HG03469 (cell line): ENCODE measurements at regions not wholly inside any gene's neighbourhood (a gene's known extent, or its start where the extent isn't known, plus 50 kb on each side); places are given as distances from the start of the nearest gene placed in this dataset.

Source experiments
- ATAC-seq: cut with Tn5 transposase; IDR thresholded peaks from one replicate; pipeline ENCODE4 v1.9.1; 2021; ENCODE audit warnings: mild to moderate bottlenecking, moderate library complexity, moderate number of reproducible peaks; ENCODE audit not compliant: unreplicated experiment

DNA sequence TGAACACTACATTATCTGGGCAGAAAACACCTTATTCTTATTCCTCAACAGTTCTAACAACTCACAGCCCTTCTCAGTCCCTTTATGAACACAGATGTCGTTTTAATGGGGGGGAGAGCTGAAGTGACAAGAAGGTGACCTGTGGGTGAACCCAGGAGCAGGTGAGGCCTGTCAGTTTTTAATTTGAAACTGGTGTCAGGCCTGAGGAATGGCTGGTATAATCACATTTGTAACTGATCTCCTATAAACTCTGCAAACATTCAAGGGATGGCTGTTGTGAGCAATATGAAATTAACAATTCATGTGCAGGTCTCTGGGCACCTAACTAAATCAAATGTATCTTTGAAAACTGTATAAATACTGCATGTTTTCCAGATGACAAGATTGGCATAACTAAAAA lies 362.1 kb upstream of the NR5A2 start:
- ATAC-seq = no peak

DNA sequence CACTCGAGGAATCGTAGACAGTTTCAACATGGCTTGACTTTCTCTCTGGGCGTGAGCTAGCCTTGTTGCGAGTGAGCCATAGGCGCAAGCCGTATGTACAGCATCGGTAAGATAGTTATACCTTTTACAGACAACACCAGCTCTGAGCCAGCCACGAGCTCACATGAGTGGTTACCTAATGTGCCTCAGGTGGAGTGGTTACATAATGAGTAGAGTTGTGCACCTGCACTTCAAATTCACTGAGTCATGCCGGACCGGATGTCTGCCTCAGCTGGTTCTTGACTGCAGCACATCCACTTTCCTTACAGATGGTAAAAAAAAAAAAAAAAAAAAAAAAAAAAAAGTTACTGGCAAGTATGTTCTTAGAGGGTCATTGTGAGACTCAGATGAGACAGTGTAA lies 360.4 kb upstream of the NR5A2 start:
- no peak for ATAC-seq

DNA sequence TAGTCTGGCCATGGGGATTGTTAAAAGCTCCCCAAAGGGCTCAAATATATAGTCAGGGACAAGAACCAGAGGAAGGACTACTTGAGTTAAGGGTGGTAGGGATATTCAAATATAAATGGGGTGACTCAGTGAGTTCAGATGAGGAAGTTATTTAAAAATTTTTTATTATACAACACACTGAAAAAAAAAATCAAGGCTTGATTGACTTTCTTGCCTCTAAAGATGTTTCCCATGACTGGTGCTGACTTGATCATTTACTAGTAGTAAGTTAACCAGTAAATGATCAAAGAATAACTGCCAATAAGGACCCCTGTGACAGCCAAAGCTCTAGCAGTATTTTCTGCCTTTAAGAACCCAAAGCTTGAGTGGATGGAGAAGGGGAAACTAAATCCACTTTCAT lies 357.6 kb upstream of the NR5A2 start:
- ATAC-seq = no peak

DNA sequence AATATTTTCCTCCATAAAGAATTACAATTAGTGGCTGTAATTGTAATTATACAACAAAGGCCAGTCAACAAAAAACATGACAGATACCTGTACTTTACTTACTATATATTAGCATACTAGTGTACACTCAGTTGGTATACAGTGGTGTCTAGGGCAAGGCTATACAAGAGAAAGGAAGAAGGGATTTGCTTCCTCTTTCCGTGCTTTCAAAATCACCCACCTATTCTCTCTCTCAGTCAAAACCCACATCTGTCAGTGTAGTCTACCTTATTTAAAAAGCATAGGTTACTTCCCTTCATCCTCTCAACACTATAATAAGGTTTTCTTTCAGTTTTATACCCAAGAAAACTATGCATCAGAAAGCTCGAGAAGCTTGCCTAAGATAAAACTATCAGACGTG lies 355.8 kb upstream of the NR5A2 start:
- ATAC-seq = no peak

DNA sequence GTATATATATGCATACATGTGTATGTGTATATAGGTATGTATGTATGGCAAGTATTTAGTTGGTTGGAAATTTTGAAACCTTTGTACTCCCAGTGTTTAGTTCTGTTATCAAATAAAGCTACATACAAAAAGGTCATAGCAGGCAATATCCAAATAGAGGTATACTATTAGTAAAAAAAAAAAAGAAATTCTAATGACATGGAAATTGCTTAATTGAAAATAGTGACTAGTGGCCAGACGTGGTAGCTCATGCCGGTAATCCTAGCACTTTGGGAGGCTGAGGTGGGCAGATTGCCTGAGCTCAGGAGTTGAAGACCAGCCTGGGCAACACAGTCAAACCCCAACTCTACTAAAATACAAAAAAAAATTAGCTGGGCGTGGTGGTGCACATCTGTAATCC lies 351.6 kb upstream of the NR5A2 start:
- no peak for ATAC-seq

DNA sequence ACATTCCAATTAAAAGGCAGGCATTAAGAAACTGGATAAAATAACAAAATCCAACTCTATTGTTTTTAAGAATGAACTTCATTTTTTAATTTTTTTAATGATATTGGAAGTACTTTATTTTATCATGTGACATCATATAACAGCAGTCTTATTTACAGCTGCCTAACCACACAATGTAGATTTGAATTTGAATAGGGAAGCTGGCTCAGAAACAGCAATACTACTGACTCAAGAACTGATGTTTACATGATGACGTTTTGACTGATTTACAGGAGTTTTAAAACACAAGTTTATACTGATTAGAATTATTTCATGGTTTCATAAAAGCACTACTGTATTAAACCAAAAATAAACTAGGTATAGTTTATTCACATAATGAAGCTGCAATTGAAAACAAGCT lies 348.7 kb upstream of the NR5A2 start:
- no peak for ATAC-seq

DNA sequence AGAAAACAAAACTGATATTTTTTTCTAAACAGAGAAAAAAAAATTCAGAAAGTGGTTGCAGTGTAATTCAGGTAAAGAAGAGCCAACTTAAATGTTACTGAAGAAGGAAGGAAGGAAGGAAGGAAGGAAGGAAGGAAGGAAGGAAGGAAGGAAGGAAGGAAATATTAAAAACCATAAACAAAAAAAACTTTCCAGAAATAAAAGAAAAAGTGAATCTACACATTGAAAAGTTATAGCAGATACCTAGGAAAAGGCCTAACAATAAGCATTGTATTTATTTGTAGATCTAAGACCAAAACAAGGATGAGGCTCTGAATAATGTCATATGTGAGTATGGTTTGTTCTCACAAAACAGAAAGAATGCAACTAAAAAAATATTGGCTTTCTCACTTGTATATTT lies 345.4 kb upstream of the NR5A2 start:
- ATAC-seq = no peak

DNA sequence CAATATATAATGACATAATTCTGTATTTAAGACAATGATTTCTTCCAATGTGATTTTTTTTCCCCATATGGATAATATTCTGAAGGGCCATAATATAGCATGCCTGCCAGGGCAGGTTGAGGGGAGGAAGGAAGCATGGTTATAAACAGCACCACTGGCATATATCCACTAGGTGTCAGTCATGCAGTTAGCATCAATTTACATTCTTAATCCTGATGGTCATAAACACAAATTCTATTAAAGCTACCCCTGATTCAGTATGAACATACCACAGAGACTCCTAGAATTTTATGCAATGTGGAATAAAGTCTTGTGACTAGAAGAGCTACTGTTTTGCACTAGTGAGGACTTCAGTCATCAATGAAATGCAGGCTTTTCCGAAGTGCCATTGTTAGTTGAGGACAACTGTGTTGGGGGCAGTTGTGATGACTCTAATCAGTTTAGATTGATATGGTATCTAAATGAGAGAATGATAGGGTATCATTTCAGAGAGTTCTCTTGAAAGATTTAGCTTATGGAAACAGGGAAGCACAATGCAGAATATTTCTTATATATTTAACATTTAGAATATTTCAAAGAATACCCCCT lies 342.7 kb upstream of the NR5A2 start:
- ATAC-seq = peak; percentile 91

DNA sequence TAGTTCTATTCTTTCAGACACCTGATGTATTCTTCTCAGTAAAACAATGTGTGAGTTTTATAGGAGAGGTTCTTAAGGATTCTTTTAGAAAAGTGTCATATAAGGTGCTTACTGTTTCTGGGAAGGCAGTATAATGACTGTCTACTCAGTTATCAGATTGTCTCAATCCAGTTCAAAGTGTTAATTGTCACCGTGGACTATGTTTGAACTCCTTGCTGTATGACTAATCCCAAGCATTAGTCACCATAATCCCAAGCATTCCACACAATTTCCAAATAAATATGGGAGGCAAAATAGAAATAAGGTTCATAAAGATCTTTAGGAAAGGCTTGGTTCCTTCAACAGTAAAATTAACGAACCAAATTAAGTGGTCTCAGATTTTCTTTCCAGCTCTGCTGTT lies 342.1 kb upstream of the NR5A2 start:
- ATAC-seq = no peak

DNA sequence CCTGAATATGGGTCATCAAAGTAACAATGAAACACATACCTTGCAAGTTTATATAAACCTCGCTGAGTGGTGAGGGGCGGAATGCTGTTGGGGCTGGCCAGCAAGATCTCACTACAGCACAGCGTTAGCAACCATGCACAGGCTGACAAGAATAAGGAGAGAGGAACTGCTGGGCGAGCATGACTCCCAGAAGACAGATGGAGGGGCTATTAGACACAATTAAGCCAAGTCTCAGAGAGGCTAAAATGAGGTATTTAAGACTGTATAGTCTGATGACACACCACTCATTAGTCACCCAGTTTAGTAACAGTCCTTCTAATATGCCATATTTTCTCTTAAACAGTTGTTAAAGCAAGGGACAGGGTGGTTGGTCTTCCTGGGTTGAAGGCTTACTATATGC lies 340.2 kb upstream of the NR5A2 start:
- no peak for ATAC-seq

DNA sequence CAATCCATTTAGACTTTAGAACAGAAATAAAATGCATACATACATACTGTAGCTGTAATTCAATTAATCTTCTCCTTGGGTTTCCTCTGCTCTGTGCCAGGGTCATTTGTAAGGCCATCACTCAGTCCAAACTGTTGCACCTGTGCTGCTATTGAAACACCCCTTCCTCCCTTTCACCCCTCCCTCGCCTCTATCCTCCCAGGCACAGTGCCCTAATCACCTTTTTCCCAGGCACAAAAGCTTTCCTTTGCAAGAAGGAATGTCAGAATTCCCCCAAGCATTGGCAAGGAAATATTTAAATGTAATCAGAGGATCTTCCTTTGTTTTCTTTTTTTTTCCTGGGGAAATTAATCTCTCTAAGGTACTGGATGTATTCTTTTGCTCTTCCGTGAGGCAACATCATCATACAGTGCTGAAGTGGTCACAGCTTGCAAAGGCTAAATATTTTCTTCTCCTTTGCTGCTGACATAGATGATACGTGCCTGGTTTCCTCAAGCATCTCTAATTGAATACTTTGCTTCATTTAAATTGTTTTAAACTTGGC lies 339.3 kb upstream of the NR5A2 start:
- ATAC-seq = no peak

DNA sequence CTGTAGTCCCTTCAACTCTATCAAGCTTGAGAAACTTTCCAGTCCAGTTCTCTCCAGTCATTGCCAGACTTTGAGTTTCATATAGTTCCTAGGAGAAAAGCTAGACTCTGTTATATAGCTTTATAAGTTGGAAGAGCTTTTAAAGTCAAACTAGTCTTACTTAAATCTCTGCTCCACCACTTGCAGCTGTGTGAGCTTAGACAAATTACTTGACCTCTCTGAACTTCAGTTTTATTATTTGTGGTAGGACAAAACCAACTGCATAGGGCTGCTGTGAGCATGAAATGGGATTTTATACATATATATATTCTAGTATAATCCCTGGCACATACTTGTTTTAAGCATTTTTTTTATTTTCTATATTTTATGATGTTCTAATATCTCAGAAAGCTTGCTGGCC lies 338.7 kb upstream of the NR5A2 start:
- no peak for ATAC-seq

DNA sequence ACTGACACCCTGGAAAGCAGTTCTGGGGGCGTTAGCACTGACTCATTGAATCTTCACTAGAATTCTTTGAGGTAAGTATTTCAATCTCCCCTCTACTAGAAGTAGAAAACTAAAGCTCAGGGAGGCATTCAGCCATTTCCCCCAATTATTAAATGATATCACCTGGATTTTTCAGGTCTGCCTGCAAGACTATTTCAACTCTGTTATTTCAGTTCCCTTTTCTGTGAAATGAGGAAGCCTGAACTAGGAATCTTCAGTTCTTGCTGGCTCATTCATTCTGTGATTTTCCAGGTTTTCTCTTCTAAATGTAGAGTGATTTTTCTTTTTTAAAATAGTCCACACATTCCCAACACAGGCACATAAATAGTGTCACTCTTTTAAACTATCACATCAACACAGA lies 337.0 kb upstream of the NR5A2 start:
- no peak for ATAC-seq

DNA sequence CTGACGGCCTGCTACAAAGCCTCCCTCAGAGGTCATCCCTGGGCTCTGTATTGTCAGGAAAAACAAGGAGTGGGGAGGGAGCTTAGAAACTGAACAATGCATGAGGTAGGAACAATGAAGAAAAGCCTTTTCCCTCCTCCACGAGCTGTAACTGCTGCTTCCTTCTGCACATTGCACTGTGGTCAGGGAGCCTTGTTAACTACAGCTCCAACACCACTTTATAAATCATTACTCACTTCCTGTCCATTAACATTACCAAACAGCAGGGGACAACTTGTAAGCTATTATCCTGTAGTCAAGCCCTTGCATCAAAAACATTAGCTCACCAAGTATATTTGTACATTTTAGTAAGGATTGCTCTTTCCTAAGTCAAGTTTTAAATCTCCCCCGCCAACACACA lies 336.0 kb upstream of the NR5A2 start:
- ATAC-seq = no peak

DNA sequence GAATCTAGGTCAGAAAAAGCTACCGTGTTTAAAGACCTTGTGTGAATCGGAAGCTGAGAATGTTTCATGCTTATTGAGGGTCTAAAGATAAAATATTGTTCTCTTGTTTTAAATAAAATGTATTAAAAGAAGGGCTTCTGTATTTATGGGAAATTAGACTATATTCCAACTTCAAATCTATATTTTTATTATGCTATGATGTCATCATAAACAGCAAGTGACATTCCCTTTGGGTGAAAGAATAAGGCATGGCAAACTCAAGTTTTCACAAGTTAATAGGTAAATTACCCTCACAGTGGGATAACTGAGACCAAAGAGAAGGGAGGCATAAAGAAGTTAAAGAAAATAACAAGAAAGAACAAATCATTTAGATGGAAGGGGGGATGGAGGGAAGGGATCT lies 333.8 kb upstream of the NR5A2 start:
- no peak for ATAC-seq

DNA sequence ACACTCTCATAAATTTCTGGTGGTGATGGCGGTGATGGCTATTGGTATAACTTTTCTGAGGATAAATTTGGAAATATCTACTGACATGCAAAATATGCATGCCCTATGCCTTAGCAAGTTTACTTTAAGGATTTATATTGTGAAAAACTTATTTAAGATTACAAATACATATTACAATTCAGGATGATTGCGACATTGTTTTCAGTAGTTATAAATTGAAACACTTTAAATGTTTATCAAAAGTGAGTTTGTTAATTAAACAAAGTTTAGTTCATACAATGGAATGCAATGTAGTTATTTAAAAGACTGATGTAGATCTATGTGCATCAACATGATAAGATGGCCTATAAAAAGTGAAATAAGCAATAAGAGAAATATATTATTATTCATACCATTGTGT lies 331.3 kb upstream of the NR5A2 start:
- no peak for ATAC-seq

DNA sequence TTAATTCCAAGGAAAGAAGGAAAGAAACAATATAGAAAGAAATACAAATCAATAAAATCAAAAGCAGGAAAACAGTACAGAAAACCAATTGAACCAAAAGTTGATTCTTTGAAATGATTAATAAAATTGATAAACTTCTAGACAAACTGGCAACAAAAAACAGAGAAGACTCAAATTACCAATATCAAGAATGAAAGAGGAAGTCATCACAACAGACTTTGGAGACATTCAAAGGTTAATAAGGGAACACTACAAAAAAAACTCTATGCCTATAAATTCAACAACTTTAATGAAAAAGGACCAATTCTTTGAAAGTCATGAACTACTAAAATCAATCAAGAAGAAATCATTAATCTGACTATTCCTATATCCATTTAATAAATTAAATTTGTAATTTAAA lies 329.3 kb upstream of the NR5A2 start:
- no peak for ATAC-seq

DNA sequence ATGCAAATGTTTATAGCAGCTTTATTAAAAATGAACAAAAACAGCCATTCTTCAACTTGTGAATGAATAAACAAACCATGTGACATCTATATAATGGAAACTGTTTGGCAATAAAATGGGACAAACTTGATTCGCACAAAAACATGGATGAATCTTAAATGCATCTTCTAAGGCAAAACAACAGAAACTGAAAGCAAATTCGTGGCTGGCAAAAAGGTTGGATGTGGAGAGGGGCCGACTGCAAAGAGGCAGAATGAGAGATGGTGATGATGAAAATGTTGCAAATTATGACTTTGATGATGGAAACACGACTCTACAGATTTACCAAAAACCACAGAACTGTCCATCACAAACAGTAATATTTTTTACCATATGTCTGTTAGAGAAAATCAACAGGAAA lies 327.0 kb upstream of the NR5A2 start:
- ATAC-seq = no peak

DNA sequence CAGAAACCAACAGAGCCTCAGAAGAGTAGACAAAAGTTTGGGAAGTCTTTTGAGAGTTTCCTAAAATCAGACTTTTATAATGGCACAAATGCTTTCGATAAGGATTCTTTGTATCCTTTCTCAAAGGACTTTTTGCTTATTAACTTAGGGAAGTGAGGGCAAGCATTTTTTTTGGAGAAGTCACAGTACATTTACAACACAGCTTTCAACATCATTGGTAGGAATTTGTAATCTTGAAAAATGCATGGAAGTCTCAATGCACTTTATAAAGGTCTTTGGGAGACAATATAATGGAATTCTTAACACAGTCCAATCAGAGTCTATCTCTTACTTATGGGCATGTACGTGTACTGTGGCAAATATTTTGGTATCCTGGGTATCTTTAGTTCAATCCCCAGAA lies 325.8 kb upstream of the NR5A2 start:
- ATAC-seq = no peak

DNA sequence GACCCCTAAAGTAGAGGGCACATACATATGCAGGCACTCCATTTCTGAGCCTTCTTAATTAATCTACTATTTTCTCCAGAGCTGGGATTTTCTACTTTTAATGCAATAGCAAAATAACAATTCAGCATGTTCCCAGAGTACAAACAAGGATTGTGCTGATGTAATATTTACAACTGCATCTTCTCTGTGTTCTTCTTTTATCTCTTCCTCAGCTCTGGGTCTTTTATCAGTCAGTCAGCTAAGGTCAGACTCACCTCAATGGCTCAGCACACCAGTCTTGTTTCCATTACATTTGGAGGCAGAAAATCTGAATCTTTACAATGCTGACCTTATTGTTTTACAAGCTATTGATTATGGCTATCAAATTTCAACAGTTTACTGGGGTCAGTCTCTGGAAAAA lies 323.3 kb upstream of the NR5A2 start:
- ATAC-seq = no peak

DNA sequence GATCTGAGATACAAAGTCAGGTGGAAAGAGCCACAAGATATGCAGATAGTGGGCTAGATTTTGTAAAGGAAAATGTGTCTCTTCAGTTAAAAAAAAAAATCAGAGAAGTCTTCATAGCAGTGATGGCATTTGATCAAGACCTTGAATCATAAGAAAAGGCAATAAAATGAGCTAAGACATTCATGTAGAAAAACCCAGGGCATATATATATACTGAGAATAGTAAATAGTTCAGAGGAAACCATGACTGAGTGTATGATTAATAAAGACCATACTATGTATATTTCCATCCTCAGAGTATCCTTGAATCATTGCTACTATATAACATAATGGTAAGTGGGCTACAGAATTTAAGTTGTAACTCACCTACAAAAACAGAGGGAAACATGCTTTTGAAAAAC lies 321.7 kb upstream of the NR5A2 start:
- no peak for ATAC-seq

DNA sequence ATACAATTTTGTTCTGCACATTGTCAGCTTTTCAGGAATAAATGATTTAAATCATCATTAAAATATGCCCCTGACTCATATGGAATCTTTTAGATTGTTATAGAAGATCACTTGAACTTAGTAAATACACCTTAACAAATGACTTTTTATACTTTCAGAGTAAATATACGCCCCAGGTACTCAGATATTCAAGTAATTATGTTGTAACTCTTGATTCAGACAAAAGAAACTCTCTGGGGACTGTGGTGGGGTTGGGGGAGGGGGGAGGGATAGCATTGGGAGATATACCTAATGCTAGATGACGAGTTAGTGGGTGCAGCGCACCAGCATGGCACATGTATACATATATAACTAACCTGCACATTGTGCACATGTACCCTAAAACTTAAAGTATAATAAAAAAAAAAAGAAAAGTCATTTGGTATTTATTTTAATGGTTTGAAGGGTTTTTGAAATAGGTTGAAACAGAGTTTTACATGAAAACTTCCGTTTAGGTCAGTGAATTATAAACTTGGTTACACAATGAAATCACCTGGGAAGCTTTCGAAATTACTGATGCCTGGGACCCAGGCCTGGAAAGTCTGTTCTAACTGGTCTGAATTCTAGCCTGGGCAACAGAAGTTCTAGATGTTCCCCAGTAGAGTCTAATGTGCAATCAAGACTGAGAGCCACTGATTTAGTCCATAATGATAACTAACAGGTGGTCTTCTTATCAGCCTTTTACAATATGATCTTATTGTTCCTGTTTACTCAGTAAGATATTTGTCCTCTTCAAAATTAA lies 320.5 kb upstream of the NR5A2 start:
- ATAC-seq = no peak

DNA sequence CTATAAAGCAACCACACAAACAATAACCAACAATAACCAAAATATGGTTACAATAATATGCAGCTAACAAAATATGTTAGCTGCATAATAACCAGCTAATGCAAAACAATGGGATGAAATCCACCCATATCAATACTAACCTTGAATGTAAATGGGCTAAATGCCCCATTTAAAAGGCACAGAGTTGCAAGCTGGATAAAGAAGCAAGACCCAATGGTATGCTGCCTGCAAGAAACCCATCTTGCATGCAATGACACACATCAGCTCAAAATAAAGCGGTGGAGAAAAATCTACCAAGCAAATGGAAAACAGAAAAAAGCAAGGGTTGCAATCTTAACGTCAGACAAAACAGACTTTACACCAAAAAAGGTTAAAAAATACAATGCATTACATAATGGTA lies 316.5 kb upstream of the NR5A2 start:
- ATAC-seq = no peak
